SK-N-SH treated with all-trans-retinoic acid at 6 μM for 48 hours (cell line): ENCODE measurements at regions not wholly inside any gene's neighbourhood (a gene's known extent, or its start where the extent isn't known, plus 50 kb on each side); places are given as distances from the start of the nearest gene placed in this dataset.

ENCODE experiments used
- ATAC-seq: fragments of 200-7000 bp; cut with Tn5 transposase; 3 replicates; pipeline ENCODE4 v1.9.1; 2020; ENCODE audit warnings: mild to moderate bottlenecking, moderate library complexity
- ARNTL ChIP-seq: fragments of 450-650 bp; formaldehyde crosslinking; IDR thresholded peaks from 2 replicates; pipeline ENCODE4 v1.5.0; 2020; ENCODE audit warnings: low read depth, mild to moderate bottlenecking, moderate library complexity, borderline replicate concordance
- BACH2 ChIP-seq: fragments of 250-450 bp; sonication (Bioruptor Pico); IDR thresholded peaks from 2 replicates; pipeline ENCODE4 v1.9.0; 2021; ENCODE audit warnings: mild to moderate bottlenecking, borderline replicate concordance
- CREB5 ChIP-seq: fragments of 250-450 bp; sonication (Bioruptor Pico); IDR thresholded peaks from 2 replicates; pipeline ENCODE4 v1.5.1; 2020; ENCODE audit warnings: low read depth, mild to moderate bottlenecking, moderate library complexity
- GLIS3 ChIP-seq: fragments of 250-450 bp; sonication (Bioruptor Pico); IDR thresholded peaks from 2 replicates; pipeline ENCODE4 v1.5.0; 2020; ENCODE audit warnings: mild to moderate bottlenecking, moderate library complexity
- ISL1 ChIP-seq: fragments of 250-450 bp; sonication (Bioruptor Pico); IDR thresholded peaks from 2 replicates; pipeline ENCODE4 v2.1.2; 2022; ENCODE audit warnings: mild to moderate bottlenecking, moderate library complexity
- OSR1 ChIP-seq: fragments of 250-450 bp; sonication (Bioruptor Pico); IDR thresholded peaks from 2 replicates; pipeline ENCODE4 v1.8.0; 2022; ENCODE audit warnings: moderate library complexity, mild to moderate bottlenecking, inconsistent platforms
- PATZ1 ChIP-seq: fragments of 250-450 bp; sonication (Bioruptor Pico); IDR thresholded peaks from 2 replicates; pipeline ENCODE4 v1.8.0; 2020; ENCODE audit warnings: mild to moderate bottlenecking, moderate library complexity, borderline replicate concordance
- POU6F1 ChIP-seq: fragments of 250-450 bp; sonication (Bioruptor Pico); IDR thresholded peaks from 2 replicates; pipeline ENCODE4 v1.8.0; 2021; ENCODE audit warnings: low read depth, mild to moderate bottlenecking, moderate library complexity, borderline replicate concordance
- PPARA ChIP-seq: fragments of 250-450 bp; sonication (Bioruptor Pico); IDR thresholded peaks from 2 replicates; pipeline ENCODE4 v1.5.0; 2020; ENCODE audit warnings: mild to moderate bottlenecking, borderline replicate concordance
- RARB ChIP-seq: fragments of 250-450 bp; sonication (Bioruptor Pico); IDR thresholded peaks from 2 replicates; pipeline ENCODE4 v1.8.0; 2021; ENCODE audit warnings: mild to moderate bottlenecking, moderate library complexity
- SNAI2 ChIP-seq: fragments of 250-450 bp; sonication (Bioruptor Pico); IDR thresholded peaks from 2 replicates; pipeline ENCODE4 v1.5.0; 2020; ENCODE audit warnings: mild to moderate bottlenecking, moderate library complexity
- TOX ChIP-seq: fragments of 250-450 bp; sonication (Bioruptor Pico); IDR thresholded peaks from 2 replicates; pipeline ENCODE4 v1.8.0; 2021; ENCODE audit warnings: mild to moderate bottlenecking, moderate library complexity, borderline replicate concordance
- TSHZ2 ChIP-seq: fragments of 250-450 bp; sonication (Bioruptor Pico); IDR thresholded peaks from 2 replicates; pipeline ENCODE4 v1.5.0; 2020; ENCODE audit warnings: mild to moderate bottlenecking, moderate library complexity
- ZC3H10 ChIP-seq: fragments of 250-450 bp; sonication (Bioruptor Pico); IDR thresholded peaks from 2 replicates; pipeline ENCODE4 v1.5.1; 2021; ENCODE audit warnings: mild to moderate bottlenecking, moderate library complexity
- ZFP3 ChIP-seq: fragments of 250-450 bp; sonication (Bioruptor Pico); IDR thresholded peaks from 2 replicates; pipeline ENCODE4 v1.5.0; 2020; ENCODE audit warnings: mild to moderate bottlenecking, moderate library complexity
- ZNF8 ChIP-seq: fragments of 450-650 bp; formaldehyde crosslinking; IDR thresholded peaks from 2 replicates; pipeline ENCODE4 v1.5.0; 2020; ENCODE audit warnings: mild to moderate bottlenecking, moderate library complexity

- TF ChIP-seq ISL1 (CRISPR knock-in tag) = no peak
- TF ChIP-seq, all 23 proteins: peak for 0
- no peak for ATAC-seq
Measured at GRCh38 chr15:91751611-91752010, 101.9 kb upstream of the SLCO3A1 start.

GRCh38 chr15:91752081-91752785, 101.3 kb upstream of the SLCO3A1 start:
- no peak for ATAC-seq
- no peak for TF ChIP-seq ISL1 (CRISPR knock-in tag)
- TF ChIP-seq ZNF8 (CRISPR knock-in tag) = no peak
- no peak for TF ChIP-seq GLIS3 (CRISPR knock-in tag)
- no peak for TF ChIP-seq CREB5 (CRISPR knock-in tag)
- TF ChIP-seq RARB (CRISPR knock-in tag) = no peak
- no peak for TF ChIP-seq POU6F1 (CRISPR knock-in tag)
- no peak for TF ChIP-seq BACH2 (CRISPR knock-in tag)
- no peak for TF ChIP-seq SNAI2
- TF ChIP-seq PATZ1 (CRISPR knock-in tag) = no peak
- no peak for TF ChIP-seq TSHZ2 (CRISPR knock-in tag)

- TF ChIP-seq TOX (CRISPR knock-in tag) = no peak
- TF ChIP-seq ISL1 (CRISPR knock-in tag) = no peak
- no peak for TF ChIP-seq TSHZ2 (CRISPR knock-in tag)
- no peak for TF ChIP-seq OSR1 (CRISPR knock-in tag)
- TF ChIP-seq ZC3H10 = no peak
- TF ChIP-seq PATZ1 (CRISPR knock-in tag) = no peak
- TF ChIP-seq ZFP3 (CRISPR knock-in tag) = no peak
- no peak for TF ChIP-seq ARNTL
- TF ChIP-seq SNAI2 = no peak
- no peak for TF ChIP-seq POU6F1 (CRISPR knock-in tag)
- no peak for TF ChIP-seq ZNF8 (CRISPR knock-in tag)
- no peak for TF ChIP-seq PPARA (CRISPR knock-in tag)
- TF ChIP-seq, all 23 proteins: peak for 0
- ATAC-seq = no peak
Measured at GRCh38 chr15:91759560-91759959, 93.9 kb upstream of the SLCO3A1 start.
